ENCODE measurements at regions not wholly inside any gene's neighbourhood (a gene's known extent, or its start where the extent isn't known, plus 50 kb on each side); places are given as distances from the start of the nearest gene placed in this dataset.

DNA sequence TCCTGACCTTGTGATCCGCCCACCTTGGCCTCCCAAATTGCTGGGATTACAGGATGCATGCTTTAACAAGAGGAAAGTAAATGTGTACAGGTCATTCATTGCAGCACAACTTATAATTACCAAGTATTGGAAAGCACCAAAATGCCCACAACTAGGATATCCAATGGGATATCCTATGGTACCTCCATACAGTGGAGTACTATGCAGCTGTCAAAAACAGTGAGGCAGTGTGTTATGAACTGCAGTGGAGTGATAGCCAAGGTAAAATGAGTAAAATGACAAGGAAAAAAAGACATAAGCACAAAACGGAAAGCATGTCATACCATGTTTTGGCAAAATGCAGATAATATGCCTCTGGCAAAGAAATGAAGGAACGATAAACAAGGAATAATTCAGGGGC, 87.6 kb downstream of the FOXL1 start:
- TF ChIP-seq, protein P1, sequence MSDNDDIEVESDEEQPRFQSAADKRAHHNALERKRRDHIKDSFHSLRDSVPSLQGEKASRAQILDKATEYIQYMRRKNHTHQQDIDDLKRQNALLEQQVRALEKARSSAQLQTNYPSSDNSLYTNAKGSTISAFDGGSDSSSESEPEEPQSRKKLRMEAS (IDR thresholded peaks at IDR 0.05; ENCODE audit: low read depth, low read length): no peak
- TF ChIP-seq, protein P2, sequence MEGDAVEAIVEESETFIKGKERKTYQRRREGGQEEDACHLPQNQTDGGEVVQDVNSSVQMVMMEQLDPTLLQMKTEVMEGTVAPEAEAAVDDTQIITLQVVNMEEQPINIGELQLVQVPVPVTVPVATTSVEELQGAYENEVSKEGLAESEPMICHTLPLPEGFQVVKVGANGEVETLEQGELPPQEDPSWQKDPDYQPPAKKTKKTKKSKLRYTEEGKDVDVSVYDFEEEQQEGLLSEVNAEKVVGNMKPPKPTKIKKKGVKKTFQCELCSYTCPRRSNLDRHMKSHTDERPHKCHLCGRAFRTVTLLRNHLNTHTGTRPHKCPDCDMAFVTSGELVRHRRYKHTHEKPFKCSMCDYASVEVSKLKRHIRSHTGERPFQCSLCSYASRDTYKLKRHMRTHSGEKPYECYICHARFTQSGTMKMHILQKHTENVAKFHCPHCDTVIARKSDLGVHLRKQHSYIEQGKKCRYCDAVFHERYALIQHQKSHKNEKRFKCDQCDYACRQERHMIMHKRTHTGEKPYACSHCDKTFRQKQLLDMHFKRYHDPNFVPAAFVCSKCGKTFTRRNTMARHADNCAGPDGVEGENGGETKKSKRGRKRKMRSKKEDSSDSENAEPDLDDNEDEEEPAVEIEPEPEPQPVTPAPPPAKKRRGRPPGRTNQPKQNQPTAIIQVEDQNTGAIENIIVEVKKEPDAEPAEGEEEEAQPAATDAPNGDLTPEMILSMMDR (IDR thresholded peaks at IDR 0.05 in 2 of 3, conservative IDR thresholded peaks at IDR 0.05 in 1 of 3; ENCODE audit: control insufficient read depth in 2 of 3, extremely low read depth in 1 of 3, insufficient read depth in 1 of 3, low read depth in 3 of 3, low read length in 3 of 3): no peak
- TF ChIP-seq BACH1 (IDR thresholded peaks at IDR 0.05; ENCODE audit: borderline replicate concordance) (no peak), NBN (IDR thresholded peaks at IDR 0.05) (no peak), KDM1A (IDR thresholded peaks at IDR 0.05; ENCODE audit: borderline replicate concordance) (no peak), EZH2 (IDR thresholded peaks at IDR 0.05; ENCODE audit: borderline replicate concordance, control insufficient read depth, low read depth, low read length) (no peak), SIN3A (IDR thresholded peaks at IDR 0.05; ENCODE audit: low read depth, low read length) (no peak), YBX1 (IDR thresholded peaks at IDR 0.05) (no peak)
